Hepatic stellate cell (primary cell): ENCODE measurements at regions not wholly inside any gene's neighbourhood (a gene's known extent, or its start where the extent isn't known, plus 50 kb on each side); places are given as distances from the start of the nearest gene placed in this dataset.
A peak's percentile ranks its signal among the peaks of the same experiment; 100 is the strongest.
"Not testable (repeated sequence)": the region's sequence is repeated elsewhere in the genome, so short reads cannot be mapped to it uniquely, and the experiment has no call there.

Source experiments
- DNase-seq: peaks from one replicate; pipeline ENCODE4 v3.0.0; 2011; ENCODE audit warnings: low spot score

DNA sequence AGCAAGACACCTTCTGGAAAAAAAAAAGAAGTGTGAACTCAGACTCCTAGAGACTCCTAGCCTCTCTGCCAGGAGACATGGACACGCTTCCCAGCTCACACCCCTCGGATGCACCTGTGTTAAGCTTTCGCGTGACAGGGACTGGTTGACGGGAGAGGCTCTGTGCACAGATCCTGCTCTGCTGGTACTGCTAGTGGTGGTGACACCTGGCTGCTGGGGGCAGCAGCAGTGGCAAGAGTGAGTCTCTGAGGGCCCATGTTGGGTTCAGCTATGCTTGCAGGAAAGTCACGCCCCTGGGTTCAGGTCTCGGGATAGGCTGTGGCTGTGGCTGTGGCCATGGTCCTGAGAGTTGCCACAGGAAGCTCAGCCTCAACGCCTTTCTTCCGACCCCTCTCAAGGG lies 81.1 kb downstream of the XRCC2 start:
- no peak for DNase-seq

DNA sequence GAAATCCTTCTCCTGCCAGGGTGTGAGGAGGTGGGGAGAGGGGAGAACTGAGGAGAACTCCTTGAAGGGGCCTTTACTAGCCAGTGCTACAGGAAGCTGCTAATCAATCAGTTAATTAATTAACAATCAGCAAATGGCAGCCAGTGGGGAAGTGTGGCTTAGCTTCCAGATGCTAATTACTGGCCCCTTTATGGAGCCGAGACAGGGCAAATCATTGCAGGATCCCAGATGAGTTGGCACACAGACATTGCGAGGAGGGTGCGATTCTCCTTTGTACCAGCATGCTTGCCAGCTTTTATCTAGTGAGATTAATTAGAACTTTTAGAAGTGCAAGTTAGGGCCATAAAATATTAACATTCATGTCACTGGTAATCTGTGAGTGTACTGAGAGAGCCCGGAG lies 84.0 kb downstream of the XRCC2 start:
- no peak for DNase-seq

DNA sequence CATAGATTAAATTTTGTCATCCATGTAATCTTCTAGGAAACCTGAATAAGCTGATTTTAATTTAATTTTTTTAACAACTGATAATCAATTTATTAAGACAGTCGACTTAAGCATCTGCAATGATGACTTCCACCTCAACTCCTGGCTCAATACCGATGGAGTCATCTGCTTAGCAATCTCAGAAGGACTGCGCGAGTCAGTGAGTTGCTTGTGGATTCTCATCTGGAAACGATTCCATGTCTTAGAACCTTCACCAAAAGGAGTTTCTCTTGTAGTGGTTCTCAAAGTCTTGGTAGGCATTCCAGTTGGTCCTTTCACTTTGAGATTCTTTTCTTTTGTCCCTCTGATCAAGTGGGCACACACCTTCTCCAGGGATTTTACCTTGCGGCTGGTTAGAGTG lies 85.5 kb downstream of the XRCC2 start:
- DNase-seq, result no peak

DNA sequence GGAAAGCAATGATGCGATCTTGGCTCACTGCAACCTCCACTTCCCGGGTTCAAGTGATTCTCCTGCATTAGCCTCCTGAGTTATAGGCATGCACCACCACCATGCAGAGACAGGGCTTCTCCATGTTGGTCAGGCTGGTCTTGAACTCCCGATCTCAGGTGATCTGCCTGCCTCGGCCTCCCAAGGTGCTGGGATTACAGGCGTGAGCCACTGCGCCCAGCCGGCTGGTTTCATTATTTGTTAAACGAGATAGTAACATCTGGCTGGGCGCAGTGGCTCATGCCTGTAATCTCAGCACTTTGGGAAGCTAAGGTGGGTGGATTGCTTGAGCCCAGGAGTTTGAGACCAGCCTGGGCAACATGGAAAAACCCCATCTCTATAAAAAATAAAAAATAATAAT lies 86.1 kb downstream of the XRCC2 start:
- DNase-seq, result not testable (repeated sequence)

DNA sequence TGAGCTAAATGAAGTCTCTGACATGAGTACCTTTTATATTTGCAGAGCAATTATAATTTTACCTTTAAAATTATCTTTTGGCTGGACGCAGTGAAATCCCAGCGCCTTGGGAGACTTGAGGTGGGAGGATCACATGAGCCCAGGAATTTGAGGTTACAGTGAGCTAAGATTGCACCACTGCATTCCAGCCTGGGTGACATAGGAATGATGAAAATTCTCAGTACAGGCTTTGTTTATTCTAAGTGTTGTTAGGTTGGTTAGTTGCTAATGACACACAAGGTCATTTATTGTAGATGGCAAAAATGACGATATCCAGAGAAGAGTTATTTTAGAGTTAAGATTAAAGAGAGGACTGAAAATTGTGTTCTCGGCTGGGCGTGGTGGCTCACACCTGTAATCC lies 87.6 kb downstream of the XRCC2 start:
- DNase-seq, result peak; percentile 31

DNA sequence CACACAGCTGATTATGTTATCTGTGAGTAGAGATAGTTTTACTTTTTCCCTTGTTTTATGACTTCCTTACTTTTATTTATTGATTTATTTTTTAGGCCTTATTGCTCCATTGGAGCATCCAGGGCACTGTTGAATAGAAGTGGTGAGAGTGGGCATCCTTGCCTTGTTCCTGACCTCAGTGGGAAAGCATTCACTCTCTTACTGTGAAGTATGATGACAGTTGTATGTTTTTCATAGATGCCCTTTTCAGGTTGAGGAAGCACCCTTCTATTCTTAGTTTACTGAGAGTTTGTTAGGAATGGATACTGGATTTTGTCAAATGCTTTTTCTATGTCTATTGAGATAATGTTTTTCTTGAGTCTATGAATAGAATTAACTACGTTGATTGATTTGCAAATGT lies 88.6 kb downstream of the XRCC2 start:
- DNase-seq, result no peak

- DNase-seq, result no peak
Measured at GRCh38 chr7:152583006-152583405, 92.9 kb downstream of the XRCC2 start.

GRCh38 chr7:152579070-152579469 lies 96.9 kb downstream of the XRCC2 start:
- DNase-seq, result no peak

GRCh38 chr7:152577339-152577738 lies 98.6 kb downstream of the XRCC2 start:
- no peak for DNase-seq

- no peak for DNase-seq
Measured at GRCh38 chr7:152574892-152575548, 100.9 kb downstream of the XRCC2 start.

GRCh38 chr7:152573186-152573585 lies 102.8 kb downstream of the XRCC2 start:
- not testable (repeated sequence) for DNase-seq

DNA sequence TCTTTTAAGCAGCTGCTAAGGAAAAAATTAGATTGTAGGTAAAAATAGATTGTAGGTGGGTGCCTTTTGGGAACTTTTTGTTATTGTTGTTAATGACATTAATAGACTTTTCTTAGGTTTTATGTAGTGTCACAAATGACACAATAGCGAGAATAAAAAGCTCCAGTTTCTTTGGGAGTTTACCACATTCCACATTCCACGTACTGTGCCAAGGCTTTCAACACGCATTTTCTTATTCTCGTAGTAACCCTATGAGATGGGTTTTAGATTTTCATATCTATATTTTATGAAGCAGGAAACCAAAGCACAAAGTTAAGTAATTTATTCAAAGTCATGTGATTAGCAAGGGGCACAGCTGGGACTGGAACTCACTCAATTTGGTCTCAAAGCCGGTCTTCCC lies 103.8 kb downstream of the XRCC2 start:
- no peak for DNase-seq

GRCh38 chr7:152571068-152571467 lies 104.9 kb downstream of the XRCC2 start:
- DNase-seq, result no peak

DNA sequence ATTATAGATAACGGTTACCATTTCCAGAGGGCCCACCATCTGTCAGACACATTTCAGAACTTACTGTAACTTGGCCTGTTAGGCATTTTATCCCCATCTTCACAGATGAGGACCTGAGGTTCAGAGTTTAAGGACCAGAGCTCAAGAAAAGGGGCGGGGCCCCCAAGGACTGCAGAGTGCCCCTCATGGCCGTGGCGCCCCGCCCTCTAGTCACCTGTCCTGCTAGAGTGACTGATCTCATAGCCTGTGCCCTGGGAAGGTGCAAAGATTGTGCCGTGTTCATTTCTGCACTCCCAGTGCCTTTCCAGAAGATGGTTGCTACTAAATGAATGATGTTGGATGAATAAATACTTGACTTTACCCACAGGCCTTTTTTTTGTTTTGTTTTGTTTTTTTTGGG lies 107.0 kb downstream of the XRCC2 start:
- no peak for DNase-seq

DNA sequence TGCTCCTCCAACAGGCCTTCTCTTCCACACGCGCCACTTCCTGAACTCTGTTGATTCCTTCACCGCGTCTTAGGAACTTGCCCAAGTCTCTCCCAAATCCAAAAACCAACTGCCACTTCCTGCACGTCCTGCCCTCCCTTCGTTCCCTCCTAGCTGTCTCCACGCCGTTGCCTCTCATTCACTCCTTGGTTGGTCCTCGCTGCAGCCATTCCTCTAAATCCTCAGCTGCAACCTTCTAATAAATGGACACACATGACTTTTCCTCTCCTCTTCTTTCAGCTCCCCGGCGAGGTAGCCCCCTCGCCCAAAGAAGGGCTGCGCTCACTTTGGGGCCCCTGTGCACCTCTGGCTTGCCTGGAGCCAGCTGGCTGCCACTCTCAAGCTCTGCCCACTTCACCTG lies 110.2 kb downstream of the XRCC2 start:
- no peak for DNase-seq

DNA sequence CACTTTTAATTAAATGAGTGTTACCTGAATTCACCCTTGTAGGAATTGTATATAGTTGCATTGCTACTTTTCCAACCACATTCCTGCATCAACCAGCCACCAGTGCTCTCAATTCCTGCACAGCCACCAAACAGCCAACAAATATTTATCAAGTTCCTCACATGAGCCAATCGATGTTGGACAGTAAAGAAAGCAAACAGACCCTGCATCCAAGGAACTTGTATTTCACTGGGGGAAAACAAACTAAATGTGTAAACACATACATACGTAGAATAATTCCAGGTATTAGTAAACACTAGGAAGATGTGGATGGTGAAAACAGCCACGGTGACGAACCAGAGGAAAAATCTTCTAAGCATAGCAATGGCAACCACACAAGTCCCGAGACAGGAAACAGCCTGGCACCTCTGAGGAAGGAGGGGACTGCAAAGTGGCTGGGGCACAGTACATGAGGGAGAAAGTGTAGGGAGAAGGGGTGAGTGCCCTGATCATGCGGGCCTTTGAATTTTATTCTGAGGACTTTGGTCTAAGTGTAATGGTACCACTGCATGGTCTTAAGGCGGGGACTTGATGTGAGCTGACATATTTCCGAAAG lies 111.2 kb downstream of the XRCC2 start:
- no peak for DNase-seq

GRCh38 chr7:152556013-152556755 lies 119.8 kb downstream of the XRCC2 start:
- DNase-seq, result no peak

- DNase-seq, result no peak
Measured at GRCh38 chr7:152553671-152554317, 118.0 kb upstream of the KMT2C start.

DNA sequence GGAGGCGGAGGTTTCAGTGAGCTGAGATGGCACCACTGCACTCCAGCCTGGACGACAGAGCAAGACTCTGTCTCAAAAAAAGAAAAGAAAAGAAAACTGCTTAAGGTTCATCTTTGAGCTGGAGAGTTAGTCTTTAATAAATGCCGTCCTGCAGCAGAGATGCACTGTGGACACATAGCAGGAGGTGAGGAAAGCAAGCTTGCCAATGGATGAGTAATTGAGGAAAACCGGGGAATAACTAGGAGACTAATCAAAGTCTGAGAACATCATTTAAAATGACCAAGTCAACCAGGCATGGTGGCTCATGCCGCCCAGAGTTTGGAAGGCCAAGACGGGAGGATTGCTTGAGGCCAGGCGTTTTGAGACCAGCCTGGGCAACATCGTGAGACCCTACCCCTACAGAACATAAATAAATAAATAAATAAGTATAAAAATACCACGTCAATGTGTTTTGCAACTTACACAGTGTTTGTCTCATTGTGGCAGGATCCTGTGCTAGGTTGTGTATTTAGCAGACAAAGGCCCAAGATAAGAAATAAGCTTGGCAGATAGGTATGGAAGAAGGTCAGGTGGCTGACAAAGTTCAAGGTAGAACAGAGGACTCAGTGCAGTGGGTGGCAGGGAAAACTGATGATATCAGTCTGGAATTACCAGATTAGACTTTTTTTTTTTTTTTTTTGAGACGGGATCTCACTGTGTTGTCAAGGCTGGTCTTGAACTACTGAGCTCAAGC lies 115.7 kb upstream of the KMT2C start:
- no peak for DNase-seq

DNA sequence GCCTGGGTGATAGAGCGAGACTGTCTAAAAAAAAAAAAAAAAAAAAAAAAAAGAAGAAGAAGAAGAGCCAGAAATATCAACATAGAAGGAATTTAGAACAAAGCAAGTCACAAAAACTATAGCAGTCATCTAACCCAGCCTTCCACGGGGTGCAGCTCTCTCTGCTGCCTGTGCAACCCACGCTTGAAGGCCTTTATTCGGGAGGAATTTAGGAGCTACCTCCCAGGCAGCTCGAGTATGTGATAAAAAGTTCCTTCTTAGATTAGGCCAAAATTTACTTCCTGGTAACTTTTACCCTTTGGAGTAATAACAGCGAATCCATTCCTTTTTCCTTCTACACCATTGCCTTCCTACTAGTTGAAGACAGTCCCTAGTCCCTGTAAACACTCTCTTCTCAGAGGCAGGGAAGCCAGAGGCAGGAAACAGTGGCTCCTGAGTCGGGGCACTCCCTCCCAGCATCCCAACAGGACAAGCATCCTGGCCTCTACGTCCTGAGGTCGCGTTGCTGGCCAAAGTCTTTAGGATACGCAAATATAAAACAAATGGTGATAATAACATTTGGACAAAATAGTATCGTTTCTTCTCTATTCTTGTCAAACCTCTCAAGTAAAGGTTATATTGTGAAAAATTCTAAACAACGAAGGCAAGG lies 109.3 kb upstream of the KMT2C start:
- no peak for DNase-seq

DNA sequence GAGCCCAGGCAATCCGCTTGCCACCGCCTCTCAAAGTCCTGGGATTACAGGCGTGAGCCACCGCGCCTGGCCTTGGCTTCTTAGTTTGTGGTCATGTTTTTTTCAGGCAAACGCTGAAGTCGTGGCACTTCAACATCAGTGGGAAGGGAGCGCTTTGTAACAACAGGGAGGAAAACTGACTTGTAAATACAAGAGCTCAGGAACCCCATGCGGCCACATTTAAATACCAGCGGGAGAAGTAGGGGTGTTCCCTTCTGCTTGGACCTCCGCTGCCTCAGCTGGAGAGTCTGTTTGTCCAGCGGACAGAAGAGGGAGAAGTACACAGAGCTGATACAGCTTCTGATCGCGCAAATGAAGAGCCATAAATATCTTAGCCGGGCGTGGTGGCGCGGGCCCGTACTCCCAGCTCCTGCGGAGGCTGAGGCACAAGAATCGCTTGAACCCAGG lies 108.7 kb upstream of the KMT2C start:
- no peak for DNase-seq

GRCh38 chr7:152543799-152544198 lies 108.0 kb upstream of the KMT2C start:
- no peak for DNase-seq
